Thoracic aorta (tissue), 2 donors: ENCODE measurements at regions not wholly inside any gene's neighbourhood (a gene's known extent, or its start where the extent isn't known, plus 50 kb on each side); places are given as distances from the start of the nearest gene placed in this dataset.

Source experiments
- ATAC-seq: fragments of 150-250 bp; one replicate; pipeline ENCODE4 v1.8.0; 2017; ENCODE audit warnings: low read depth; ENCODE audit not compliant: insufficient number of reproducible peaks, low FRiP score
- DNase-seq: peaks from one replicate; pipeline ENCODE4 v3.0.0-alpha.2; 2020; ENCODE audit warnings: low spot score
- H3K27ac ChIP-seq, 2 donors: fragments of 200-600 bp; sonication (generic); 1 replicate in 1 of 2; 2 replicates in 1 of 2; pipeline ENCODE4 v1.5.1; 2016; ENCODE audit warnings: mild to moderate bottlenecking in 2 of 2, moderate library complexity in 2 of 2
- H3K27me3 ChIP-seq: fragments of 200-600 bp; sonication (generic); replicated peaks from 2 replicates; pipeline ENCODE4 v1.6.0; 2016; ENCODE audit warnings: mild to moderate bottlenecking; ENCODE audit not compliant: insufficient read depth
- H3K36me3 ChIP-seq: fragments of 200-600 bp; sonication (generic); one replicate; pipeline ENCODE4 v1.5.1; 2016
- H3K4me1 ChIP-seq, 2 donors: fragments of 200-600 bp; sonication (generic); 1 replicate in 1 of 2; 2 replicates in 1 of 2; pipeline versions ENCODE4 v1.5.1 to v1.6.0; 2016; ENCODE audit warnings: low read depth in 2 of 2, mild to moderate bottlenecking in 1 of 2; ENCODE audit not compliant: control insufficient read depth in 1 of 2
- H3K4me3 ChIP-seq: fragments of 200-600 bp; sonication (generic); 2 replicates; pipeline ENCODE4 v1.5.1; 2016; ENCODE audit warnings: mild to moderate bottlenecking
- H3K9me3 ChIP-seq: fragments of 200-600 bp; sonication (generic); 2 replicates; pipeline ENCODE4 v1.5.1; 2016
- CTCF ChIP-seq: fragments of 200-600 bp; sonication (generic); IDR thresholded peaks from one replicate; pipeline ENCODE4 v1.5.1; 2019; ENCODE audit warnings: antibody characterized with exemption

- no peak for ATAC-seq
- no peak for DNase-seq
- no peak for TF ChIP-seq CTCF
Measured at GRCh38 chr4:128697323-128697722, 112.2 kb upstream of the JADE1 start.

DNA sequence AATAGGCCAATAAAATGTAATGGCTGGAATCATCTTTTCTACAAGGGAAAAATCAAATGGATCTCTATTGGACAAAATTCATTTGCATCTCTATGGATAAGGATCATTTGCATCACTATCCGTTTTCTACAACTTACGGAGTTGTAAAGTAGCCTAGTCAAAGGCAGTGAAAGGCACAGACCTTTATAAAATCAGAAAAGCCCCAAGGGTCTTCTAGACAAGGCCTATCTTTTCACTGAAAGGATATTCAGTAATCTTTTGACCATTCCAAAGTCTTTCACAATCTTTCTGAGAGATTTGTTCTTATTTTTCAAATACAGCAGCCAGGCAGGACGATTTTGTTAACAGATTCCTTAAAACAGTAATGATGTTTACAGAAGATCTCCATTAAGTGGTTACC is 119.5 kb upstream of the JADE1 start:
- Histone ChIP-seq H3K9me3 (no peaks in the 10 kb centered on the region), H3K4me1 (peaks cover 0 to 4% of the 10 kb centered on the region in 2 donors), H3K36me3 (no peaks in the 10 kb centered on the region), H3K27ac (no peak overlapping the region), H3K27me3 (no peaks in the 10 kb centered on the region), H3K4me3 (no peak overlapping the region)
- TF ChIP-seq CTCF = no peak
- DNase-seq (no peak), ATAC-seq (no peak)

More at GRCh38 chr4:128697323-128697722, 112.2 kb upstream of the JADE1 start:
- Histone ChIP-seq H3K9me3 (no peaks in the 10 kb centered on the region), H3K27ac (no peak overlapping the region), H3K27me3 (no peaks in the 10 kb centered on the region), H3K36me3 (no peaks in the 10 kb centered on the region), H3K4me1 (no peaks in the 10 kb centered on the region), H3K4me3 (no peak overlapping the region)

DNA sequence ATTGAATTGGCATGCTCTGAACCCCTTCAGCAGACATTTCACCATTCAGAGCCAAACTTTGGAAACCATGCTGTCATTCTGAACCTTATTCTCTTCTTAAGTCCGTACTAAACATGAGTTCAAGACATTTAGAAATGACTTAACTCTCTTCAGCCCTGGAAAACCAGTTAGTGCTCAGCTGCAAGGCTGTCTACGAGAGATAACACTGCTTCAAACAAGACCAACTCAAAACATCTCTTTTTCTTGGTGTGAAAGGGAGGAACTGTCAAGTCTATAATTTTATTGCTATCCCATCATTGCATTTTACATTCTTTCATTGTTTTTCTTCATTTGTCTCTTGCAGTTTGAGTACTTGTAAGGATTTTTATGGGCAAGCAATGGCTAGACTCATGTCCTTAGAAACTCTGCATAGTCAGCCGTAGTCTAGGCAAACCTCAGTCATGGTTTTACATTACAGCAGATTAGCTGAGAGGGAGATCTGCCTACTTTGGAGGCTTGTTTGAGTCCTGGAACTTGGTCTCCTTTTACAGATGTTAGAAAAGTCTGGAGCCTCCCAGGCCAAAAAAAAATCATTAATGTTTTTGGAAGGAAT is 120.6 kb upstream of the JADE1 start:
- Histone ChIP-seq H3K27me3 (no peaks in the 10 kb centered on the region), H3K9me3 (no peaks in the 10 kb centered on the region), H3K36me3 (no peaks in the 10 kb centered on the region), H3K4me3 (no peak overlapping the region), H3K27ac (no peak overlapping the region), H3K4me1 (peaks cover 0 to 4% of the 10 kb centered on the region in 2 donors)
- ATAC-seq (no peak), DNase-seq (no peak)
- no peak for TF ChIP-seq CTCF

- no peak for ATAC-seq
Measured at GRCh38 chr4:128688033-128688721, 121.3 kb upstream of the JADE1 start.

GRCh38 chr4:128686810-128687209 is 122.7 kb upstream of the JADE1 start:
- ATAC-seq (no peak), DNase-seq (no peak)
- Histone ChIP-seq H3K27ac (no peak overlapping the region), H3K36me3 (no peaks in the 10 kb centered on the region), H3K4me3 (no peak overlapping the region), H3K27me3 (no peaks in the 10 kb centered on the region), H3K9me3 (no peaks in the 10 kb centered on the region), H3K4me1 (peaks cover 0 to 4% of the 10 kb centered on the region in 2 donors)
- TF ChIP-seq CTCF = no peak

More at GRCh38 chr4:128688033-128688721, 121.3 kb upstream of the JADE1 start:
- Histone ChIP-seq H3K27me3 (no peaks in the 10 kb centered on the region), H3K4me1 (peaks cover 0 to 4% of the 10 kb centered on the region in 2 donors), H3K9me3 (no peaks in the 10 kb centered on the region), H3K4me3 (no peak overlapping the region), H3K36me3 (no peaks in the 10 kb centered on the region), H3K27ac (no peak overlapping the region)
- TF ChIP-seq CTCF = no peak
- no peak for DNase-seq
